ENCODE measurements at regions not wholly inside any gene's neighbourhood (a gene's known extent, or its start where the extent isn't known, plus 50 kb on each side); places are given as distances from the start of the nearest gene placed in this dataset.

GRCh38 chr20:21808139-21808538 is 102.7 kb downstream of the PAX1 start:
- ATAC-seq: no peak
- intact Hi-C loops (cut with DNase I): loop anchor here (10.0 kb wide), 1 partner anchor 297 kb away; no protein-coding TSS in a partner anchor
- DNase-seq (ENCODE audit: missing footprints): no peak

DNA sequence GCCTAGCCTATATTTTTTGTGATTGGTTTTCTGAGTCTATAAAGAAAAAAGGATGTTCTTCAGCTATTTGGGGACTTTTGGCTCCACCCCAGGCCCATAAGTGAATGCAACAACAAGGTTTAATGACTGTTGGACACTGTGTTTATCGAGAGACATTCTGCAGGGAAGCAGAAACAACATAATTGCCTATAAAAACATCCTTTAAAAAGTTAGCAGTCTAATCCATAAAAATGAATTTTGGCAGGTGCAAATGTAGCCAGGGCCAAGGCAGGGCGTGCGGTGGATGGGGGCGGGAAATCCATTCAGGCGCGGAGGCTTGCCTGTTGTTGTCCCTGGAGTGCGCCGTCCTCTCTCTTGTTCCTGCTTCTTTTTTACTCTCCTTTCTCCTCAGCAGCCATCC is 99.3 kb downstream of the PAX1 start:
- DNase-seq (ENCODE audit: missing footprints) (no peak), ATAC-seq (no peak)
- intact Hi-C loops (cut with DNase I): loop anchor here (10.0 kb wide), 1 partner anchor 300 kb away; no protein-coding TSS in a partner anchor

GRCh38 chr20:21801193-21801592 is 95.7 kb downstream of the PAX1 start:
- DNase-seq (ENCODE audit: missing footprints): no peak
- intact Hi-C loops (cut with DNase I): loop anchor here (10.0 kb wide), 1 partner anchor 304 kb away; no protein-coding TSS in a partner anchor

GRCh38 chr20:21798384-21798783 is 92.9 kb downstream of the PAX1 start:
- intact Hi-C loops (cut with DNase I): no loop called here
- no peak for ATAC-seq
- DNase-seq (ENCODE audit: missing footprints): no peak

More at GRCh38 chr20:21801193-21801592, 95.7 kb downstream of the PAX1 start:
- ATAC-seq: no peak

DNA sequence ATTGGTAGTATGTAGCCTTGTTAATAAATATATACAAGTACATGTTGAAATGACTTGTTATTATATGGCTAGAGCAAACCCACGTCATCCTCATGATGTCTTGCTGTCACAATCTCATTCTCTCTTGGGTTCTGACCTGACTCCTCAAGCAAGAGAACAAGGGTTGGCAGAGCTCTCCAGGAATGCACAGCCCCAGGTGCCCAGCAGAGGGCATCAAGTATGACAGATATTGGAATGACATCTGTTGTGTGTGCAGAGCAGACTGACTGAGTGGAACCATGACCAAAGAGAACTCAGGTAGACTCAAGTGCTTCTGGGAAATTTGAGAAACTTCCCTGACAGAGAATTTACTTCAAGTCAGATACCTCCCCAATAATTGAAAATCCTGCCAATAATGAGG is 90.6 kb downstream of the PAX1 start:
- DNase-seq (ENCODE audit: missing footprints) (no peak), ATAC-seq (no peak)
- intact Hi-C loops (cut with DNase I): no loop called here

DNA sequence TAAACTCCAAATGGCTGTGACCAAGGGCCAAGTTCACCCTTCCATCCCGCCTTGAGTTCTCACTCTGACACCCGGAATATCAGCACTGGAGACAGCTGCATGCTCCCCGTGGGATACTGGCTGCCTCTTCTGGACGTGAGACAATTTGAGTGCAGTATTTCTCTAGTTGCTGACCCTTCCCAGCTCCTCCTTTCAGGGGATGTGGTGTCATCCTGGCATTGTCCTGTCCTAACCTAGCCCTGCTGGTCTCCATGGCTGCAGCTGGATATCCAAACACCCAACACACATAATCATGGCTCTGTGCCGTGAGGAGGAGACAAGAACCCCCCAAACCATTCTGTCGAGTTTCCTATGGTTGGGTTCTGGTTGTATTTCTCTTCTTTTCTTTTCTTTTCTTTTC is 82.6 kb downstream of the PAX1 start:
- ATAC-seq: no peak
- no peak for DNase-seq (ENCODE audit: missing footprints)
- intact Hi-C loops (cut with DNase I): no loop called here

GRCh38 chr20:21781446-21782075 is 76.1 kb downstream of the PAX1 start:
- no peak for ATAC-seq
- intact Hi-C loops (cut with DNase I): no loop called here

DNA sequence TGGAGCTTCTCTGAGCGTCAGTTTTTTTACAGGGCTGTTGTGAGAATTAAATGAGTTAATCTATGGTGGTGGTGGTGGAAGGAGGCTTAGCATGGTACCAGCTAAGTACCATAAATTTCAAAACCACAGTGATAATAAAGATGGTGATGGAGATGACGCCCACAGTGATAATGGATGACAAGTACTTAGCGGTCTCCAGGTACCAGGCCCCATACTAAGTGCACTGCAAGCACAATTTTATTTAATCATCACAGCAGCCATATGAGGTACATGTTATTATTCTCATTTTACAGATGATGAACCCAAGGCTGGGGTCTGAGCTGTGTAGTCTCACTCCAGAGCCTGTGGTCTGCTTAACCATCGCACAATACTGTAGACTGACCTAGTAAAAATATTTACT is 75.1 kb downstream of the PAX1 start:
- ATAC-seq: no peak
- intact Hi-C loops (cut with DNase I): no loop called here
- no peak for DNase-seq (ENCODE audit: missing footprints)

More at GRCh38 chr20:21781446-21782075, 76.1 kb downstream of the PAX1 start:
- no peak for DNase-seq (ENCODE audit: missing footprints)

All from Right ventricle myocardium inferior (tissue), 1 donor.